H1 (cell line): ENCODE measurements at regions not wholly inside any gene's neighbourhood (a gene's known extent, or its start where the extent isn't known, plus 50 kb on each side); places are given as distances from the start of the nearest gene placed in this dataset.

Experiments used
- BCL11A ChIP-seq, 2 experiments: IDR thresholded peaks; one replicate each; pipeline ENCODE4 v1.6.1; 2011; ENCODE audit warnings: low read depth in 2 of 2, low read length in 2 of 2, mild to moderate bottlenecking in 2 of 2
- CBX8 ChIP-seq: fragments of 300-800, 300-1000 bp; sonication (generic); IDR thresholded peaks from 2 replicates; pipeline ENCODE4 v1.7.1; 2016; ENCODE audit warnings: low read depth, low read length, borderline replicate concordance
- JUN ChIP-seq: IDR thresholded peaks from 2 replicates; pipeline ENCODE4 v1.6.1; 2011; ENCODE audit warnings: low read depth, mild to moderate bottlenecking, improper control_type of control experiment, low read length
- TF ChIP-seq, protein P1 (sequence below): fragments of 300-600 bp; sonication (generic); IDR thresholded peaks from 2 replicates; pipeline ENCODE4 v1.7.1; 2012; ENCODE audit warnings: low read length, moderate library complexity, mild to moderate bottlenecking, inconsistent platforms; ENCODE audit not compliant: insufficient replicate concordance

DNA sequence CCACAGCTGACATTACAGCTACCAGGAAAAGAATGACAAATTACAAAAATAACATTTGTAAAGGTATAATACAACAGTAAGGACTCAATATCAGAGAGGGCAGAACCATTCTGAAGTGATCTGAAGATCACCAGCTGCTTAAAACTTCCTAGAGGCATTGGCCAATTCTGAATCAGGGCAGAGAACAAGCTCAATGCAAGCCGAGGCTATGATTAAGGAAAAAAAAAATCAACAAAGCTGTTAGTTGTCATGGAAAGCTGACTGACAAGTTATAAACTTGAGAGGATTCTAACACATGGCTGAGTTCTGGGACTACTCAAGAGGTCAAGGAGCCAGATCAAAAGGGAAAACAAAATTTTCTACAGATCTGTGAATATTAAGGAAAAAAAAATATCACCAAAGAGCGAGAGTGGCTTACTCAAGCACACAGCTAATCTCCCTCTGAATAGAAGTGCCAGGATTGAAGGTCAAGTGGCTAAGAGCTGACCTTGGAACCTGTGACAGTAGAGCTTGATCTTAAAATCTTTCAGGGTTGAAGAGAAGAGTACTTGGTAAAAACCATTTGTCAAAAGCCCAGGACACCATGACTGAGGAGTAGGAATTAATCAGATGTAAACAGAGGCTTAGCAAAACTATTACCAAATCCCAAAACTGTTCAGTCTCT, 383.4 kb downstream of the USP25 start (continued):
- TF ChIP-seq, protein P1, sequence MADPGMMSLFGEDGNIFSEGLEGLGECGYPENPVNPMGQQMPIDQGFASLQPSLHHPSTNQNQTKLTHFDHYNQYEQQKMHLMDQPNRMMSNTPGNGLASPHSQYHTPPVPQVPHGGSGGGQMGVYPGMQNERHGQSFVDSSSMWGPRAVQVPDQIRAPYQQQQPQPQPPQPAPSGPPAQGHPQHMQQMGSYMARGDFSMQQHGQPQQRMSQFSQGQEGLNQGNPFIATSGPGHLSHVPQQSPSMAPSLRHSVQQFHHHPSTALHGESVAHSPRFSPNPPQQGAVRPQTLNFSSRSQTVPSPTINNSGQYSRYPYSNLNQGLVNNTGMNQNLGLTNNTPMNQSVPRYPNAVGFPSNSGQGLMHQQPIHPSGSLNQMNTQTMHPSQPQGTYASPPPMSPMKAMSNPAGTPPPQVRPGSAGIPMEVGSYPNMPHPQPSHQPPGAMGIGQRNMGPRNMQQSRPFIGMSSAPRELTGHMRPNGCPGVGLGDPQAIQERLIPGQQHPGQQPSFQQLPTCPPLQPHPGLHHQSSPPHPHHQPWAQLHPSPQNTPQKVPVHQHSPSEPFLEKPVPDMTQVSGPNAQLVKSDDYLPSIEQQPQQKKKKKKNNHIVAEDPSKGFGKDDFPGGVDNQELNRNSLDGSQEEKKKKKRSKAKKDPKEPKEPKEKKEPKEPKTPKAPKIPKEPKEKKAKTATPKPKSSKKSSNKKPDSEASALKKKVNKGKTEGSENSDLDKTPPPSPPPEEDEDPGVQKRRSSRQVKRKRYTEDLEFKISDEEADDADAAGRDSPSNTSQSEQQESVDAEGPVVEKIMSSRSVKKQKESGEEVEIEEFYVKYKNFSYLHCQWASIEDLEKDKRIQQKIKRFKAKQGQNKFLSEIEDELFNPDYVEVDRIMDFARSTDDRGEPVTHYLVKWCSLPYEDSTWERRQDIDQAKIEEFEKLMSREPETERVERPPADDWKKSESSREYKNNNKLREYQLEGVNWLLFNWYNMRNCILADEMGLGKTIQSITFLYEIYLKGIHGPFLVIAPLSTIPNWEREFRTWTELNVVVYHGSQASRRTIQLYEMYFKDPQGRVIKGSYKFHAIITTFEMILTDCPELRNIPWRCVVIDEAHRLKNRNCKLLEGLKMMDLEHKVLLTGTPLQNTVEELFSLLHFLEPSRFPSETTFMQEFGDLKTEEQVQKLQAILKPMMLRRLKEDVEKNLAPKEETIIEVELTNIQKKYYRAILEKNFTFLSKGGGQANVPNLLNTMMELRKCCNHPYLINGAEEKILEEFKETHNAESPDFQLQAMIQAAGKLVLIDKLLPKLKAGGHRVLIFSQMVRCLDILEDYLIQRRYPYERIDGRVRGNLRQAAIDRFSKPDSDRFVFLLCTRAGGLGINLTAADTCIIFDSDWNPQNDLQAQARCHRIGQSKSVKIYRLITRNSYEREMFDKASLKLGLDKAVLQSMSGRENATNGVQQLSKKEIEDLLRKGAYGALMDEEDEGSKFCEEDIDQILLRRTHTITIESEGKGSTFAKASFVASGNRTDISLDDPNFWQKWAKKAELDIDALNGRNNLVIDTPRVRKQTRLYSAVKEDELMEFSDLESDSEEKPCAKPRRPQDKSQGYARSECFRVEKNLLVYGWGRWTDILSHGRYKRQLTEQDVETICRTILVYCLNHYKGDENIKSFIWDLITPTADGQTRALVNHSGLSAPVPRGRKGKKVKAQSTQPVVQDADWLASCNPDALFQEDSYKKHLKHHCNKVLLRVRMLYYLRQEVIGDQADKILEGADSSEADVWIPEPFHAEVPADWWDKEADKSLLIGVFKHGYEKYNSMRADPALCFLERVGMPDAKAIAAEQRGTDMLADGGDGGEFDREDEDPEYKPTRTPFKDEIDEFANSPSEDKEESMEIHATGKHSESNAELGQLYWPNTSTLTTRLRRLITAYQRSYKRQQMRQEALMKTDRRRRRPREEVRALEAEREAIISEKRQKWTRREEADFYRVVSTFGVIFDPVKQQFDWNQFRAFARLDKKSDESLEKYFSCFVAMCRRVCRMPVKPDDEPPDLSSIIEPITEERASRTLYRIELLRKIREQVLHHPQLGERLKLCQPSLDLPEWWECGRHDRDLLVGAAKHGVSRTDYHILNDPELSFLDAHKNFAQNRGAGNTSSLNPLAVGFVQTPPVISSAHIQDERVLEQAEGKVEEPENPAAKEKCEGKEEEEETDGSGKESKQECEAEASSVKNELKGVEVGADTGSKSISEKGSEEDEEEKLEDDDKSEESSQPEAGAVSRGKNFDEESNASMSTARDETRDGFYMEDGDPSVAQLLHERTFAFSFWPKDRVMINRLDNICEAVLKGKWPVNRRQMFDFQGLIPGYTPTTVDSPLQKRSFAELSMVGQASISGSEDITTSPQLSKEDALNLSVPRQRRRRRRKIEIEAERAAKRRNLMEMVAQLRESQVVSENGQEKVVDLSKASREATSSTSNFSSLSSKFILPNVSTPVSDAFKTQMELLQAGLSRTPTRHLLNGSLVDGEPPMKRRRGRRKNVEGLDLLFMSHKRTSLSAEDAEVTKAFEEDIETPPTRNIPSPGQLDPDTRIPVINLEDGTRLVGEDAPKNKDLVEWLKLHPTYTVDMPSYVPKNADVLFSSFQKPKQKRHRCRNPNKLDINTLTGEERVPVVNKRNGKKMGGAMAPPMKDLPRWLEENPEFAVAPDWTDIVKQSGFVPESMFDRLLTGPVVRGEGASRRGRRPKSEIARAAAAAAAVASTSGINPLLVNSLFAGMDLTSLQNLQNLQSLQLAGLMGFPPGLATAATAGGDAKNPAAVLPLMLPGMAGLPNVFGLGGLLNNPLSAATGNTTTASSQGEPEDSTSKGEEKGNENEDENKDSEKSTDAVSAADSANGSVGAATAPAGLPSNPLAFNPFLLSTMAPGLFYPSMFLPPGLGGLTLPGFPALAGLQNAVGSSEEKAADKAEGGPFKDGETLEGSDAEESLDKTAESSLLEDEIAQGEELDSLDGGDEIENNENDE: no peak
- TF ChIP-seq BCL11A (IDR thresholded peaks at IDR 0.05; ENCODE audit: low read depth in 2 of 2, low read length in 2 of 2) (no peak), JUN (no peak), CBX8 (no peak)
